ENCODE measurements at regions not wholly inside any gene's neighbourhood (a gene's known extent, or its start where the extent isn't known, plus 50 kb on each side); places are given as distances from the start of the nearest gene placed in this dataset.

- no peak overlapping the region for H3K23ac ChIP-seq (ENCODE audit: low read depth, low read length)
- H2AK5ac ChIP-seq (ENCODE audit: low read depth, low read length), result no peak overlapping the region
- no peak overlapping the region for H3K4ac ChIP-seq (ENCODE audit: low read depth, low read length)
- DNase-seq (no peak), ATAC-seq (ENCODE audit: low read depth) (no peak)
- CTCF ChIA-PET, result no interaction called here
- no peak overlapping the region for H3K18ac ChIP-seq (ENCODE audit: low read depth, low read length)
- no peak overlapping the region for H2AFZ ChIP-seq (replicated peaks; ENCODE audit: low read length, poor library complexity)
- H3K56ac ChIP-seq (ENCODE audit: extremely low read depth, insufficient read depth, low read length), result no peak overlapping the region
- no peak overlapping the region for H3K14ac ChIP-seq (replicated peaks; ENCODE audit: low read depth, low read length)
- POLR2A ChIA-PET (ENCODE audit: unreplicated experiment), result no interaction called here
- H3K9me1 ChIP-seq (ENCODE audit: insufficient read depth, low read length), result no peaks in the 10 kb centered on the region
- in situ Hi-C loops (cut with MboI; ENCODE audit: low sequenced_read_pairs) (no loop called here), dilution Hi-C loops (cut with HindIII; ENCODE audit: low sequenced_read_pairs, unreplicated experiment) (no loop called here), intact Hi-C loops (cut with micrococcal nuclease) (no loop called here)
- H2AK9ac ChIP-seq (replicated peaks; ENCODE audit: low read depth, low read length, poor library complexity), result no peak overlapping the region
- no peak overlapping the region for H3K27ac ChIP-seq (ENCODE audit: insufficient read depth, low read length)
- no peaks in the 10 kb centered on the region for H3K4me1 ChIP-seq (ENCODE audit: control insufficient read depth, insufficient read depth, low read length)
- H2BK20ac ChIP-seq (ENCODE audit: low read depth, low read length), result no peak overlapping the region
- no CpG with 5 or more reads among the region's 2 CpGs for WGBS, 2 experiments (ENCODE audit: extremely low coverage in 2 of 2, insufficient read length in 1 of 2)
- H2BK120ac ChIP-seq (ENCODE audit: low read depth, low read length), result no peak overlapping the region
- no peak overlapping the region for H4K5ac ChIP-seq (ENCODE audit: low read depth, low read length)
- no peak overlapping the region for H2BK5ac ChIP-seq (ENCODE audit: low read depth, low read length, poor library complexity, severe bottlenecking)
- no peak overlapping the region for H4K91ac ChIP-seq (ENCODE audit: insufficient read depth, low read depth, low read length)
- no peak overlapping the region for H3K4me3 ChIP-seq (ENCODE audit: insufficient read depth, low read depth, low read length)
- H4K20me1 ChIP-seq (ENCODE audit: insufficient read depth, low read length), result no peaks in the 10 kb centered on the region
- no peak overlapping the region for H3K4me2 ChIP-seq (ENCODE audit: low read depth, low read length)
- H2BK15ac ChIP-seq (ENCODE audit: low read depth, low read length), result no peak overlapping the region
- H3K36me3 ChIP-seq (ENCODE audit: control insufficient read depth, insufficient read depth, low read length), result no peaks in the 10 kb centered on the region
- H3K27me3 ChIP-seq (ENCODE audit: control insufficient read depth, insufficient read depth, low read length), result no peaks in the 10 kb centered on the region
- no peaks in the 10 kb centered on the region for H3K9me3 ChIP-seq (ENCODE audit: control insufficient read depth, insufficient read depth, low read length)
- TF ChIP-seq RAD21 (IDR thresholded peaks at IDR 0.05; ENCODE audit: low read length) (no peak), ELK1 (IDR thresholded peaks at IDR 0.05; ENCODE audit: borderline replicate concordance, low read depth, low read length) (no peak), RFX5 (IDR thresholded peaks at IDR 0.05; ENCODE audit: low read depth, low read length) (no peak)
- H3K79me1 ChIP-seq (ENCODE audit: low read depth in 1 of 2, low read length in 2 of 2), result no peaks in the 10 kb centered on the region
- H3K9ac ChIP-seq (ENCODE audit: low read depth, low read length), result no peak overlapping the region
- no peak overlapping the region for H4K8ac ChIP-seq (ENCODE audit: low read depth in 2 of 2, low read length in 2 of 2)
- no TSS peak for BruUV-seq (replicated peaks)
These were observed 606.3 kb upstream of the ITGA1 start for GRCh38 chr5:52181403-52181802.

All from IMR-90 (cell line).